Calu3 (cell line): ENCODE measurements at regions not wholly inside any gene's neighbourhood (a gene's known extent, or its start where the extent isn't known, plus 50 kb on each side); places are given as distances from the start of the nearest gene placed in this dataset.

Experiments used
- BruUV-seq: library from RNA; stranded (reverse); fragments of 400-500 nt; replicated peaks from 2 replicates; lab custom pipeline; 2021; lab: Mats Ljungman, UMichigan
- CTCF ChIA-PET: fragments of 300-600 bp; sonication (Branson Sonifier 250); formaldehyde crosslinking; loops from one replicate; lab custom pipeline; 2022; ENCODE audit warnings: antibody characterized with exemption; lab: Charles Lee
- DNase-seq: peaks from one replicate; pipeline ENCODE4 v3.0.0; 2022
- H3K27ac Mint-ChIP-seq: one replicate; pipeline ENCODE4 v1.8.0; 2022; ENCODE audit warnings: mixed read lengths; ENCODE audit not compliant: unreplicated experiment
- H3K27me3 Mint-ChIP-seq: one replicate; pipeline ENCODE4 v1.8.0; 2022; ENCODE audit warnings: mixed read lengths; ENCODE audit not compliant: unreplicated experiment
- H3K36me3 Mint-ChIP-seq: one replicate; pipeline ENCODE4 v1.8.0; 2022; ENCODE audit warnings: mild to moderate bottlenecking, moderate library complexity, mixed read lengths; ENCODE audit not compliant: insufficient read depth, unreplicated experiment
- H3K4me1 Mint-ChIP-seq: one replicate; pipeline ENCODE4 v1.8.0; 2022; ENCODE audit warnings: mild to moderate bottlenecking, low read depth, mixed read lengths; ENCODE audit not compliant: unreplicated experiment
- H3K4me3 Mint-ChIP-seq: one replicate; pipeline ENCODE4 v1.8.0; 2022; ENCODE audit warnings: mild to moderate bottlenecking, low read depth, moderate library complexity, mixed read lengths; ENCODE audit not compliant: unreplicated experiment
- H3K9me3 Mint-ChIP-seq: one replicate; pipeline ENCODE4 v1.8.0; 2022; ENCODE audit warnings: low read depth, mixed read lengths; ENCODE audit not compliant: unreplicated experiment
- intact Hi-C: fragments of 100-400 bp; cut with micrococcal nuclease; formaldehyde crosslinking; loops from one replicate; pipeline ENCODE4 v1.10.0; 2022; ENCODE audit not compliant: unreplicated experiment
- TF ChIP-seq, protein P1 (sequence below): fragments of 200-600 bp; IDR thresholded peaks from one replicate; pipeline ENCODE4 v1.8.0; 2022; ENCODE audit warnings: antibody characterized with exemption; ENCODE audit not compliant: unreplicated experiment

DNA sequence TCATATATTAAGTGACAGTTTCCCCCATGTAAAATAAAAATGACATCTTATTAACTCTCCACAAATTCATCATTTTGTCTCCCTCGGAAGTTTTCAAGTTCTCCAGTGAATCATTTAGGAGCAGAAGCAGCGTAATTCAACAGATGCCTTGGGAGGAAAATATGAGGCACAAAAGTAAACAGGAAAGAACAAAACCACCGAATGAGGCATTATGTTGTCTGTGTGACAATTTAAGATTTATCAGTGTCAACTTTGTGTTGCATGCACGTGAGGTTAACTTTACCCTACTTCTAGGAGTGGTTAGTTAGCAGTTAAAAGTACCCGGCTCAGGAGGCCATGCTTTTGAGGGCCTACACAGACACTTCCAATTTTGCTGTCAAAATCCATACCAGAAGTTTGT, 258.6 kb downstream of the IPO8 start:
- Mint-ChIP-seq H3K27me3 (peaks cover 35% of the 10 kb centered on the region), H3K9me3 (no peaks in the 10 kb centered on the region), H3K27ac (no peak overlapping the region), H3K4me1 (peaks cover 5% of the 10 kb centered on the region), H3K4me3 (no peak overlapping the region), H3K36me3 (no peaks in the 10 kb centered on the region)
- DNase-seq: no peak
- TF ChIP-seq, protein P1, sequence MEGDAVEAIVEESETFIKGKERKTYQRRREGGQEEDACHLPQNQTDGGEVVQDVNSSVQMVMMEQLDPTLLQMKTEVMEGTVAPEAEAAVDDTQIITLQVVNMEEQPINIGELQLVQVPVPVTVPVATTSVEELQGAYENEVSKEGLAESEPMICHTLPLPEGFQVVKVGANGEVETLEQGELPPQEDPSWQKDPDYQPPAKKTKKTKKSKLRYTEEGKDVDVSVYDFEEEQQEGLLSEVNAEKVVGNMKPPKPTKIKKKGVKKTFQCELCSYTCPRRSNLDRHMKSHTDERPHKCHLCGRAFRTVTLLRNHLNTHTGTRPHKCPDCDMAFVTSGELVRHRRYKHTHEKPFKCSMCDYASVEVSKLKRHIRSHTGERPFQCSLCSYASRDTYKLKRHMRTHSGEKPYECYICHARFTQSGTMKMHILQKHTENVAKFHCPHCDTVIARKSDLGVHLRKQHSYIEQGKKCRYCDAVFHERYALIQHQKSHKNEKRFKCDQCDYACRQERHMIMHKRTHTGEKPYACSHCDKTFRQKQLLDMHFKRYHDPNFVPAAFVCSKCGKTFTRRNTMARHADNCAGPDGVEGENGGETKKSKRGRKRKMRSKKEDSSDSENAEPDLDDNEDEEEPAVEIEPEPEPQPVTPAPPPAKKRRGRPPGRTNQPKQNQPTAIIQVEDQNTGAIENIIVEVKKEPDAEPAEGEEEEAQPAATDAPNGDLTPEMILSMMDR: no peak
- CTCF ChIA-PET: no interaction called here
- intact Hi-C loops: no loop called here
- no TSS peak for BruUV-seq

DNA sequence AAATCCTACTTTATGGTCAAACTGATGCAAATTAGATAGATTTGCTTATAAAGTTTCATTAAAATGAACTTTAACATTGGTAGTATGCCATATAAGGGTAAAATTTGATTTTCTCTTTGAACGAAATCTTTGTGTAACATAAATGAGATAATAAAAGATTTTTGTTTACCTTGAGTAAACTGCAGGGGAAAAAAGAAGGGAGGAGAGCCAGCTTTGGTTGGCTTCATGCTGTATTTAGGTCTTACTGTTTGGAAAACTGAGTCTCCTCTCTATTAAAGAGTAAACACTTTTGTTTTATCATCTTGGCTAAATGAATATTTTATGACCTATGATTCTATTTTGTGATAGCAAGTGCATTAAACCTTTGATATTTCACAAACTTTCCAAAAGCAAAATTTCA, 267.6 kb downstream of the IPO8 start:
- DNase-seq: no peak
- no peaks in the 10 kb centered on the region for H3K36me3 Mint-ChIP-seq
- no TSS peak for BruUV-seq
- TF ChIP-seq, protein P1: no peak
- peaks cover 12% of the 10 kb centered on the region for H3K27me3 Mint-ChIP-seq
- no peaks in the 10 kb centered on the region for H3K4me1 Mint-ChIP-seq
- no peak overlapping the region for H3K27ac Mint-ChIP-seq
- H3K9me3 Mint-ChIP-seq: peaks cover 2% of the 10 kb centered on the region
- H3K4me3 Mint-ChIP-seq: no peak overlapping the region
- intact Hi-C loops: no loop called here
- CTCF ChIA-PET: no interaction called here

DNA sequence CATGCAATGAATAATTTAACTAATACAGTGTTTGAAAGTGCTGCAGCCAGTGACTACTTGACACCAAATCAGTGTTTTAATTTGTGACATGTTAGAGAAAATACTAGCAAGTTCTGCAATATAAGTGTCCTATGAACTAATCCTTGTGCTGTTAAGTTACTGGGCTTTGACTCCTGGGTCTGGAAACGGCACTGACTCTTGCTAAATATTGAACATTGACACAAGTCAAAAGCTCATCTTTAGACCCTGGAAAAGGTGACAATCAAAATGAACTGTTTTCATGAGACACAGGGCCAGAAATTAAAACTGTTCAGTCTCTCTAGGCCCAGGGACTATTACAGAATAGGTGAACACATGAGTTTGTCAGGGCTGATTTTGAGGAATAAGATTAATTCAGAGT, 268.1 kb downstream of the IPO8 start:
- H3K4me1 Mint-ChIP-seq: no peaks in the 10 kb centered on the region
- CTCF ChIA-PET: no interaction called here
- no peak overlapping the region for H3K4me3 Mint-ChIP-seq
- no peak for DNase-seq
- no peaks in the 10 kb centered on the region for H3K36me3 Mint-ChIP-seq
- no TSS peak for BruUV-seq
- peaks cover 15% of the 10 kb centered on the region for H3K27me3 Mint-ChIP-seq
- H3K9me3 Mint-ChIP-seq: peaks cover 2% of the 10 kb centered on the region
- TF ChIP-seq, protein P1: no peak
- no peak overlapping the region for H3K27ac Mint-ChIP-seq
- intact Hi-C loops: no loop called here

DNA sequence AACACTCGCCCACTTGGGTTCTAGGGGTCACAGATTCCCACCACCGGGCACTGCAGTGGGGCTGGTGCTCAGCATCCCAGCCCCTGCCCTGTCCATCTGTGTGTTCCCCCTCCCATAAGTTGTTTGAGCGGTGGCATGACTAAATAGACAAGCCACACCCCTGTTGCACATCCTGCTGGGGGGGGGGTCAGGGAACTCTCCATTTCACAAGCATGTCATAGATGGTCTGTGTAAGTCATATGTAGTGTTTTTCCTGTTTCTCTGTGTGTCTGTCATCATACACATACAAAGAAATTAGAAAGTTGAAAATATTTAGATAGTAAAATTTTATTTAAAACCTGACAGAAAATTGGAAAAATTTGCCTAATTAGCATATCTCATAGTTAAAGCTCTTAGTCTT, 270.2 kb downstream of the IPO8 start:
- Mint-ChIP-seq H3K27ac (no peak overlapping the region), H3K9me3 (peaks cover 2% of the 10 kb centered on the region), H3K27me3 (peaks cover 15% of the 10 kb centered on the region), H3K4me3 (no peak overlapping the region), H3K4me1 (no peaks in the 10 kb centered on the region), H3K36me3 (no peaks in the 10 kb centered on the region)
- DNase-seq: no peak
- TF ChIP-seq, protein P1: no peak
- CTCF ChIA-PET: no interaction called here
- intact Hi-C loops: no loop called here
- BruUV-seq: no TSS peak

DNA sequence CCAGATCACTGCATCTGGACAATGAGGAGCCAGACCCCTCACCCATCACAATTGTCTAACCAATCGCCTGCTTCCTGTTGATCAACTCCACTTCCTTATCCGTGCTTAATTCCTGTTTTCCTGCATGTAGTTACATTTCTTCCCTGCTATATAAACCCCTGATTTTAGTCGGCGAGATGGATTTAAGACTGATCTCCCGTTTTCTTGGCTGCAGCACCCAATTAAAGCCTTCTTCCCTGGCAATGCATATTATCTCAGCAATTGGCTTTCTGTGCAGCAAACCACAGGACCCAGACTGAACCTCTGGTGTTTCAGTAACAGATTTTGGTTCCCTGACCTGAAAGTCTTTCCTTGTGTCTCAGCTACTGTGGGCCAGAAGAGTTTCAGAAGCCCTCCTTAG, 272.3 kb downstream of the IPO8 start:
- Mint-ChIP-seq H3K4me3 (no peak overlapping the region), H3K36me3 (no peaks in the 10 kb centered on the region), H3K27ac (no peak overlapping the region), H3K27me3 (peaks cover 15% of the 10 kb centered on the region), H3K4me1 (no peaks in the 10 kb centered on the region), H3K9me3 (peaks cover 2% of the 10 kb centered on the region)
- no TSS peak for BruUV-seq
- intact Hi-C loops: no loop called here
- TF ChIP-seq, protein P1: no peak
- no peak for DNase-seq
- CTCF ChIA-PET: no interaction called here
